B cell (primary cell): ENCODE measurements at regions not wholly inside any gene's neighbourhood (a gene's known extent, or its start where the extent isn't known, plus 50 kb on each side); places are given as distances from the start of the nearest gene placed in this dataset.

Experiments used
- ATAC-seq: fragments of 200-7000 bp; cut with Tn5 transposase; one replicate; pipeline ENCODE4 v1.10.0; 2021; ENCODE audit warnings: low read depth, mild to moderate bottlenecking, moderate number of reproducible peaks, moderate library complexity
- CTCF ChIA-PET: fragments of 350-600 bp; sonication (Branson Sonifier 250); formaldehyde crosslinking; loops from one replicate; lab custom pipeline; 2021; ENCODE audit warnings: antibody characterized with exemption, inconsistent platforms; lab: Charles Lee
- POLR2A ChIA-PET: fragments of 350-600 bp; sonication (Branson Sonifier 250); formaldehyde crosslinking; loops from one replicate; lab custom pipeline; 2021; ENCODE audit warnings: antibody characterized with exemption; lab: Charles Lee
- DNase-seq: peaks from one replicate; pipeline ENCODE4 v3.0.0; 2013
- H2AFZ ChIP-seq: 2 replicates; pipeline ENCODE4 v1.6.1; 2012; ENCODE audit warnings: mild to moderate bottlenecking, low read depth, low read length; ENCODE audit not compliant: insufficient read depth, poor library complexity, severe bottlenecking
- H3K27ac ChIP-seq, 2 donors: 1 replicate in 1 of 2; 2 replicates in 1 of 2; pipeline ENCODE4 v1.5.1; 2012 to 2013; ENCODE audit warnings: low read length in 2 of 2, mild to moderate bottlenecking in 2 of 2, moderate library complexity in 1 of 2
- H3K27me3 ChIP-seq, 4 experiments: fragments of 200-600 bp in 1 of 4; sonication (generic) in 1 of 4; replicated peaks in 1 of 4; 1 replicate in 2 of 4; 2 replicates in 2 of 4; pipeline versions ENCODE4 v1.6.1 to v1.7.0; 2013 to 2016; ENCODE audit warnings: low read length in 3 of 4, mild to moderate bottlenecking in 2 of 4, mixed read lengths in 1 of 4, moderate library complexity in 1 of 4; ENCODE audit not compliant: insufficient read depth in 4 of 4, control insufficient read depth in 3 of 4; ENCODE audit errors: control extremely low read depth in 1 of 4
- H3K36me3 ChIP-seq, 2 experiments: replicated peaks in 1 of 2; 1 replicate in 1 of 2; 2 replicates in 1 of 2; pipeline versions ENCODE4 v1.6.1 to v1.7.1; 2013; ENCODE audit warnings: low read length in 1 of 2; ENCODE audit not compliant: insufficient read depth in 2 of 2, control insufficient read depth in 1 of 2; ENCODE audit errors: control extremely low read depth in 1 of 2, extremely low read depth in 1 of 2
- H3K4me1 ChIP-seq, 2 donors: fragments of 200-600 bp in 1 of 2; sonication (generic) in 1 of 2; 1 replicate in 1 of 2; 2 replicates in 1 of 2; pipeline versions ENCODE4 v1.5.1 to v1.6.1; 2013 to 2017; ENCODE audit warnings: low read length in 2 of 2; ENCODE audit not compliant: control insufficient read depth in 2 of 2, insufficient read depth in 2 of 2
- H3K4me2 ChIP-seq: replicated peaks from 2 replicates; pipeline ENCODE3; 2012; ENCODE audit warnings: mild to moderate bottlenecking, low read depth, low read length; ENCODE audit not compliant: poor library complexity, severe bottlenecking
- H3K4me3 ChIP-seq, 5 experiments: fragments of 200-600 bp in 1 of 5; sonication (generic) in 1 of 5; 1 replicate in 3 of 5; 2 replicates in 2 of 5; pipeline versions ENCODE4 v1.5.1 to v1.7.0; 2011 to 2016; ENCODE audit warnings: low read length in 4 of 5, mild to moderate bottlenecking in 4 of 5, low read depth in 2 of 5, control low read depth in 1 of 5, moderate library complexity in 1 of 5; ENCODE audit not compliant: insufficient read depth in 1 of 5; ENCODE audit errors: control extremely low read depth in 1 of 5, extremely low read depth in 1 of 5
- H3K79me2 ChIP-seq: fragments of 200-600 bp; sonication (generic); one replicate; pipeline ENCODE4 v1.6.0; 2016; ENCODE audit warnings: low read length; ENCODE audit not compliant: control insufficient read depth, insufficient read depth
- H3K9ac ChIP-seq: fragments of 200-600 bp; sonication (generic); 2 replicates; pipeline ENCODE4 v1.6.1; 2017; ENCODE audit warnings: mild to moderate bottlenecking, low read length, moderate library complexity
- H3K9me3 ChIP-seq, 3 donors: one replicate each; pipeline versions ENCODE4 v1.6.1 to v1.7.1; 2013; ENCODE audit warnings: low read length in 2 of 3; ENCODE audit not compliant: control insufficient read depth in 2 of 3, insufficient read depth in 1 of 3; ENCODE audit errors: control extremely low read depth in 1 of 3
- H4K20me1 ChIP-seq: 2 replicates; pipeline ENCODE4 v1.6.0; 2012; ENCODE audit warnings: mild to moderate bottlenecking, low read length; ENCODE audit not compliant: insufficient read depth, control insufficient read depth, poor library complexity, severe bottlenecking
- H3K27ac Mint-ChIP-seq: one replicate; pipeline ENCODE4 v1.8.0; 2021; ENCODE audit warnings: mixed read lengths
- H3K27me3 Mint-ChIP-seq: one replicate; pipeline ENCODE4 v1.8.0; 2021; ENCODE audit warnings: mixed read lengths
- H3K4me1 Mint-ChIP-seq: one replicate; pipeline ENCODE4 v1.8.0; 2021; ENCODE audit warnings: mixed read lengths
- H3K4me3 Mint-ChIP-seq: one replicate; pipeline ENCODE4 v1.8.0; 2021; ENCODE audit warnings: mixed read lengths
- H3K9me3 Mint-ChIP-seq: one replicate; pipeline ENCODE4 v1.8.0; 2022; ENCODE audit warnings: mixed read lengths; ENCODE audit not compliant: insufficient read depth
- EZH2 ChIP-seq: IDR thresholded peaks from 2 replicates; pipeline ENCODE4 v1.6.1; 2012; ENCODE audit warnings: borderline replicate concordance, low read depth, mild to moderate bottlenecking, moderate library complexity, low read length; ENCODE audit not compliant: insufficient read depth, poor library complexity, severe bottlenecking
- WGBS: methylation state at CpG from one replicate; pipeline ENCODE4 v1.1.5; 2013; ENCODE audit warnings: missing lambda C conversion rate; ENCODE audit not compliant: insufficient coverage; 5-methylcytosine and 5-hydroxymethylcytosine counted together
- intact Hi-C: fragments of 100-400 bp; cut with micrococcal nuclease; formaldehyde crosslinking; loops from one replicate; pipeline ENCODE4 v1.10.0; 2022
- TF ChIP-seq, protein P1 (sequence below): fragments of 200-600 bp; IDR thresholded peaks from one replicate; pipeline ENCODE4 v1.8.0; 2022; ENCODE audit warnings: antibody characterized with exemption, mild to moderate bottlenecking

DNA sequence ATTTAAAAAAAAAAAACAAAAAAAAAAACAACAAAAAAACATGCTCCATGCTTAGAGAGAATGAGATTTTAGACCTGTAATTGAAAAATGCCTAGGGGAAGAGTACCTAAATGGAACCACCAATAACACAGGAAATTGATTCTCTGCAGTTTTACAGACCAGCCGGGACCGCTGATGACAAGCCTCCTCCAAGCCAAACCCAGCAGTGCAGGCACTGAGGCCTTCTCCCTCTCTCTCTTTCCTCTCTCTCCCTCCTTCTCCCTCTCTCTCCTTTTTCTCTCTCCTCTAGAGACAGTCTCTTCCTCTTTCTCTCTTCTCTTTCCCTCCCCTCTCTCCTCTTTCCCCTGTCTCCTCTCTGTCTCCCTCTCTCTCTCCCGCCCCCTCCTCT is 228.8 kb upstream of the COPS8 start:
- H3K36me3 ChIP-seq: no peaks in the 10 kb centered on the region
- no peaks in the 10 kb centered on the region for H3K4me1 ChIP-seq
- intact Hi-C loops: no loop called here
- H3K4me2 ChIP-seq: no peak overlapping the region
- no peak overlapping the region for H3K9ac ChIP-seq
- H2AFZ ChIP-seq: no peak overlapping the region
- no peaks in the 10 kb centered on the region for H3K79me2 ChIP-seq
- DNase-seq: no peak
- H3K9me3 Mint-ChIP-seq: no peaks in the 10 kb centered on the region
- H4K20me1 ChIP-seq: no peaks in the 10 kb centered on the region
- WGBS: 87% methylated on average over 2 of the region's 3 CpGs
- CTCF ChIA-PET: no interaction called here
- TF ChIP-seq, protein P1, sequence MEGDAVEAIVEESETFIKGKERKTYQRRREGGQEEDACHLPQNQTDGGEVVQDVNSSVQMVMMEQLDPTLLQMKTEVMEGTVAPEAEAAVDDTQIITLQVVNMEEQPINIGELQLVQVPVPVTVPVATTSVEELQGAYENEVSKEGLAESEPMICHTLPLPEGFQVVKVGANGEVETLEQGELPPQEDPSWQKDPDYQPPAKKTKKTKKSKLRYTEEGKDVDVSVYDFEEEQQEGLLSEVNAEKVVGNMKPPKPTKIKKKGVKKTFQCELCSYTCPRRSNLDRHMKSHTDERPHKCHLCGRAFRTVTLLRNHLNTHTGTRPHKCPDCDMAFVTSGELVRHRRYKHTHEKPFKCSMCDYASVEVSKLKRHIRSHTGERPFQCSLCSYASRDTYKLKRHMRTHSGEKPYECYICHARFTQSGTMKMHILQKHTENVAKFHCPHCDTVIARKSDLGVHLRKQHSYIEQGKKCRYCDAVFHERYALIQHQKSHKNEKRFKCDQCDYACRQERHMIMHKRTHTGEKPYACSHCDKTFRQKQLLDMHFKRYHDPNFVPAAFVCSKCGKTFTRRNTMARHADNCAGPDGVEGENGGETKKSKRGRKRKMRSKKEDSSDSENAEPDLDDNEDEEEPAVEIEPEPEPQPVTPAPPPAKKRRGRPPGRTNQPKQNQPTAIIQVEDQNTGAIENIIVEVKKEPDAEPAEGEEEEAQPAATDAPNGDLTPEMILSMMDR: no peak
- no peak for TF ChIP-seq EZH2
- H3K4me3 Mint-ChIP-seq: no peak overlapping the region
- ATAC-seq: no peak
- POLR2A ChIA-PET: no interaction called here
- no peaks in the 10 kb centered on the region for H3K27me3 ChIP-seq
- H3K9me3 ChIP-seq: peaks cover 0 to 8% (median 0%) of the 10 kb centered on the region in 3 donors
- no peak overlapping the region for H3K27ac Mint-ChIP-seq
- no peak overlapping the region for H3K4me3 ChIP-seq
- H3K4me1 Mint-ChIP-seq: no peaks in the 10 kb centered on the region
- H3K27me3 Mint-ChIP-seq: peaks cover 5% of the 10 kb centered on the region
- H3K27ac ChIP-seq: no peak overlapping the region

DNA sequence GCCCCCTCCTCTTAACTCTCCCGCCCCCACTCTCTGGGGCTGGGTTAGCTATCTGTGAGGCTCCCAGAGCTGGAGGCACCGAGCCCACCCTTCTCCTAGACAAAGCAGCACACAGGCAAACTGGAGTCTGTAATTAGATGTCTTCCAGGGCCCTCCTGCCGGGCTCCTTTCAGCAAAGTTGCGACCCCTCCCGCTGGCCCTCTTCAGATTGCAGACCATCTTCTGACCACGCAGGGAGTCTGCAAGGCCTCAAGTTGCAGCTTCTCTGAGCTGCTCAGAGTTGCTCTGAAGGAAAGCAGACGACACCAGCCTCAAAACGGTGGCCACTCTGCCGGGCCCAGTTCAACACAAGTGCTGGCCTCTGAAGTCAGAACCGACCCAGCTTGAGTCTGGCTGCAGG is 228.4 kb upstream of the COPS8 start:
- H3K27ac ChIP-seq: no peak overlapping the region
- H3K9me3 ChIP-seq: peaks cover 0 to 8% (median 0%) of the 10 kb centered on the region in 3 donors
- Mint-ChIP-seq H3K27me3 (peaks cover 5% of the 10 kb centered on the region), H3K4me3 (no peak overlapping the region), H3K9me3 (no peaks in the 10 kb centered on the region), H3K27ac (no peak overlapping the region), H3K4me1 (no peaks in the 10 kb centered on the region)
- ATAC-seq (no peak), DNase-seq (no peak)
- H3K27me3 ChIP-seq: no peaks in the 10 kb centered on the region
- H4K20me1 ChIP-seq: no peaks in the 10 kb centered on the region
- ChIA-PET CTCF (no interaction called here), POLR2A (no interaction called here)
- TF ChIP-seq, protein P1: no peak
- TF ChIP-seq EZH2: no peak
- no peaks in the 10 kb centered on the region for H3K79me2 ChIP-seq
- no peaks in the 10 kb centered on the region for H3K4me1 ChIP-seq
- H3K4me2 ChIP-seq: no peak overlapping the region
- no peak overlapping the region for H2AFZ ChIP-seq
- no peak overlapping the region for H3K9ac ChIP-seq
- WGBS: 87% methylated on average over 8 of the region's 10 CpGs
- intact Hi-C loops: no loop called here
- H3K36me3 ChIP-seq: no peaks in the 10 kb centered on the region
- H3K4me3 ChIP-seq: no peak overlapping the region
